GM12892 (cell line): ENCODE measurements at regions not wholly inside any gene's neighbourhood (a gene's known extent, or its start where the extent isn't known, plus 50 kb on each side); places are given as distances from the start of the nearest gene placed in this dataset.

Experiments used
- POLR2A ChIP-seq: IDR thresholded peaks from 2 replicates; pipeline ENCODE4 v1.6.1; 2011; ENCODE audit warnings: low read depth, low read length, control low read depth
- POLR2AphosphoS5 ChIP-seq: IDR thresholded peaks from 2 replicates; pipeline ENCODE4 v1.6.1; 2011; ENCODE audit warnings: low read depth, low read length, control low read depth

DNA sequence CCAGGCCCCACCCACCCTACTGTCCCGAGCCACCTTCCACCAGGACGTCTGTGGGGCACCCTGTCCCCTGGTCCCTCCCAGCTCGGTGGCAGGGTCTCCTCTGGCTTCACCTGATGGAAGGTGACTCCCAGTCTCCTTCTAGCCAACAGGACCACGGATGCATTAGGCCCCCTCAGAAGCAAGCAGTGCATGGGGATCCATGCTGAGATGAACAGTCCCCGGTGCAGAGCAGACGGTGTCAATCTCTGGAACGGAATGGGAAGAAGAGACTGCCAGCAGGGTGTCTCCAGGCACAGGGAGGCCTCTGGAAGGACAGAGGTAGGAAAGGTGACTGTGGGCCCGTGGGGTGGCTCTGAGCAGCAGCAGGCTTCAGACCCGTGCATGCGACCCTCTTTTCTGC is 65.2 kb upstream of the FZD7 start:
- no peak for TF ChIP-seq POLR2A
- TF ChIP-seq POLR2AphosphoS5 = no peak
